ENCODE measurements at regions not wholly inside any gene's neighbourhood (a gene's known extent, or its start where the extent isn't known, plus 50 kb on each side); places are given as distances from the start of the nearest gene placed in this dataset.

- dilution Hi-C loops (cut with MboI; ENCODE audit: extremely low pct_ligation_motif_present, low sequenced_read_pairs): no loop called here
These were observed 664.2 kb upstream of the FAT3 start for GRCh38 chr11:91560434-91560833.

More at GRCh38 chr11:91560434-91560833, 664.2 kb upstream of the FAT3 start:
- intact Hi-C loops (cut with micrococcal nuclease): no loop called here
- H3K27ac ChIP-seq (ENCODE audit: insufficient read depth, low read depth, low read length): no peak overlapping the region
- H3K36me3 ChIP-seq (ENCODE audit: control insufficient read depth in 2 of 2, extremely low read depth in 1 of 2, insufficient read depth in 2 of 2, low read length in 2 of 2): no peaks in the 10 kb centered on the region
- no peak overlapping the region for H2AFZ ChIP-seq (ENCODE audit: low read depth, low read length)
- BruUV-seq (replicated peaks): no TSS peak
- DNase-seq (ENCODE audit: low read depth, low spot score): no peak
- ChIA-PET POLR2A (no interaction called here), CTCF (no interaction called here)
- no peak overlapping the region for H3K4me3 ChIP-seq (replicated peaks in 1 of 3; ENCODE audit: insufficient read depth in 1 of 3, low read depth in 1 of 3, low read length in 3 of 3)
- no peaks in the 10 kb centered on the region for H3K4me1 ChIP-seq (ENCODE audit: control insufficient read depth, extremely low read depth, insufficient read depth, low read length)
- no peaks in the 10 kb centered on the region for H3K9me1 ChIP-seq (replicated peaks; ENCODE audit: control insufficient read depth, extremely low read depth, insufficient read depth, low read length)
- H3K9ac ChIP-seq (replicated peaks; ENCODE audit: extremely low read depth, insufficient read depth, low read length): no peak overlapping the region
- H4K20me1 ChIP-seq (replicated peaks; ENCODE audit: control insufficient read depth, extremely low read depth, insufficient read depth, low read length): no peaks in the 10 kb centered on the region
- FAIRE-seq: no peak
- peaks cover 1% of the 10 kb centered on the region for H3K9me3 ChIP-seq (replicated peaks; ENCODE audit: control insufficient read depth, insufficient read depth, low read length)
- H3K4me2 ChIP-seq (ENCODE audit: insufficient read depth, low read length): no peak overlapping the region
- no peaks in the 10 kb centered on the region for H3K27me3 ChIP-seq (ENCODE audit: control insufficient read depth in 2 of 2, insufficient read depth in 2 of 2, low read length in 2 of 2)
- no peaks in the 10 kb centered on the region for H3K79me2 ChIP-seq (ENCODE audit: control insufficient read depth, insufficient read depth, low read length)
- TF ChIP-seq JUN (IDR thresholded peaks at IDR 0.05; ENCODE audit: borderline replicate concordance, insufficient read depth, insufficient read length, low read depth) (no peak), GATA2 (IDR thresholded peaks at IDR 0.05; ENCODE audit: insufficient read depth, insufficient read length, low read depth, low read length) (no peak), FOS (IDR thresholded peaks at IDR 0.05; ENCODE audit: borderline replicate concordance, insufficient read depth, low read length) (no peak), CTCF (IDR thresholded peaks at IDR 0.05; ENCODE audit: extremely low read depth in 1 of 2, insufficient read depth in 1 of 2, low read depth in 1 of 2, low read length in 2 of 2) (no peak), POLR2A (IDR thresholded peaks at IDR 0.05; ENCODE audit: low read depth, low read length) (no peak), EZH2 (IDR thresholded peaks at IDR 0.05; ENCODE audit: borderline replicate concordance, low read depth, low read length, severe bottlenecking) (no peak), MAX (IDR thresholded peaks at IDR 0.05; ENCODE audit: insufficient read depth, insufficient read length) (no peak), MYC (IDR thresholded peaks at IDR 0.05; ENCODE audit: low read depth, low read length) (no peak), POLR2AphosphoS5 (IDR thresholded peaks at IDR 0.05; ENCODE audit: insufficient read depth, low read depth, low read length) (no peak)

Data from endothelial cell of umbilical vein (primary cell).